Esophagus squamous epithelium (tissue), 5 donors: ENCODE measurements at regions not wholly inside any gene's neighbourhood (a gene's known extent, or its start where the extent isn't known, plus 50 kb on each side); places are given as distances from the start of the nearest gene placed in this dataset.

ENCODE experiments used
- DNase-seq: peaks from one replicate; lab custom pipeline; 2025; lab: John Stamatoyannopoulos, UW
- H3K27ac ChIP-seq, 4 donors: fragments of 200-600 bp; sonication (generic); one replicate each; pipeline ENCODE4 v1.5.1; 2016 to 2019; ENCODE audit warnings: mild to moderate bottlenecking in 1 of 4
- H3K27me3 ChIP-seq, 4 donors: fragments of 200-600 bp; sonication (generic); 1 replicate in 3 of 4; 2 replicates in 1 of 4; pipeline versions ENCODE4 v1.5.1 to v1.6.0; 2017 to 2021; ENCODE audit warnings: antibody characterized with exemption in 1 of 4
- H3K36me3 ChIP-seq, 3 donors: fragments of 200-600 bp; sonication (generic); one replicate each; pipeline ENCODE4 v1.5.1; 2016 to 2019
- H3K4me1 ChIP-seq, 3 donors: fragments of 200-600 bp; sonication (generic); one replicate each; pipeline ENCODE4 v1.5.1; 2017 to 2019
- H3K4me3 ChIP-seq, 4 donors: fragments of 200-600 bp; sonication (generic); 1 replicate in 3 of 4; 2 replicates in 1 of 4; pipeline ENCODE4 v1.5.1; 2016 to 2019; ENCODE audit warnings: mild to moderate bottlenecking in 2 of 4, moderate library complexity in 1 of 4
- H3K9me3 ChIP-seq, 3 donors: fragments of 200-600 bp; sonication (generic); one replicate each; pipeline ENCODE4 v1.5.1; 2016 to 2019
- CTCF ChIP-seq, 6 experiments: fragments of 450-650 bp in 4 of 6; fragments of 200-600 bp in 2 of 6; sonication (generic) in 2 of 6; IDR thresholded peaks; one replicate each; pipeline ENCODE4 v1.5.1; 2016 to 2019; ENCODE audit warnings: antibody characterized with exemption in 6 of 6, mild to moderate bottlenecking in 4 of 6, moderate library complexity in 4 of 6
- POLR2A ChIP-seq, 4 donors: fragments of 450-650 bp; IDR thresholded peaks; one replicate each; pipeline ENCODE4 v1.6.1; 2017; ENCODE audit warnings: antibody characterized with exemption in 4 of 4, mild to moderate bottlenecking in 4 of 4, moderate library complexity in 3 of 4
- WGBS, 2 donors: methylation state at CpG; one replicate each; pipeline ENCODE4 v1.1.5; 2018; 5-methylcytosine and 5-hydroxymethylcytosine counted together
- intact Hi-C: fragments of 100-400 bp; cut with DNase I; formaldehyde crosslinking; loops from one replicate; pipeline ENCODE4 v1.15.0; 2022
- donor health status: DM: yes; HTN: yes; CAD: no.

GRCh38 chr7:131105799-131106680 is 221.6 kb upstream of the MKLN1 start:
- intact Hi-C loops: no loop called here
- WGBS, 2 donors: 0% methylated on average over 1 to 26 of the region's 110 CpGs
- peaks cover 13 to 88% (median 20%) of the 10 kb centered on the region in 3 donors for H3K4me1 ChIP-seq
- H3K27ac ChIP-seq: peak overlapping the region; percentile 90 to 99 (median 95)
- peak overlapping the region; percentile 73 to 90 (median 81) for H3K4me3 ChIP-seq
- TF ChIP-seq POLR2A (IDR thresholded peaks at IDR 0.05) (peak in 3 of 4 donors; percentile 43 to 88 (median 82)), CTCF (IDR thresholded peaks at IDR 0.05) (peak in 1 of 6 experiments; percentile 4)
- no peaks in the 10 kb centered on the region for H3K9me3 ChIP-seq
- no peaks in the 10 kb centered on the region for H3K27me3 ChIP-seq
- DNase-seq: peak; percentile 31
- no peaks in the 10 kb centered on the region for H3K36me3 ChIP-seq

GRCh38 chr7:131106681-131107336 is 220.9 kb upstream of the MKLN1 start:
- DNase-seq: no peak

GRCh38 chr7:131107337-131108211 is 220.1 kb upstream of the MKLN1 start:
- Histone ChIP-seq H3K4me3 (peak overlapping the region; percentile 73 to 90 (median 81)), H3K9me3 (no peaks in the 10 kb centered on the region), H3K27ac (peak overlapping the region; percentile 90 to 99 (median 95)), H3K4me1 (peaks cover 13 to 86% (median 22%) of the 10 kb centered on the region in 3 donors), H3K36me3 (no peaks in the 10 kb centered on the region), H3K27me3 (no peaks in the 10 kb centered on the region)
- no peak for TF ChIP-seq CTCF (IDR thresholded peaks at IDR 0.05)
- TF ChIP-seq POLR2A (IDR thresholded peaks at IDR 0.05): peak in 3 of 4 donors; percentile 68 to 97 (median 94)
- peak; percentile 29 for DNase-seq
- intact Hi-C loops: no loop called here
- WGBS, 2 donors: 0 to 1% methylated on average over 6 to 25 of the region's 63 CpGs

More at GRCh38 chr7:131106681-131107336, 220.9 kb upstream of the MKLN1 start:
- Histone ChIP-seq H3K4me3 (peak overlapping the region; percentile 73 to 90 (median 81)), H3K27ac (peak overlapping the region; percentile 90 to 99 (median 95)), H3K9me3 (no peaks in the 10 kb centered on the region), H3K36me3 (no peaks in the 10 kb centered on the region), H3K4me1 (peaks cover 13 to 88% (median 23%) of the 10 kb centered on the region in 3 donors), H3K27me3 (no peaks in the 10 kb centered on the region)
- 0% methylated on average over 10 to 18 of the region's 32 CpGs for WGBS, 2 donors
- intact Hi-C loops: no loop called here
- TF ChIP-seq POLR2A (IDR thresholded peaks at IDR 0.05): no peak
- TF ChIP-seq CTCF (IDR thresholded peaks at IDR 0.05): no peak

DNA sequence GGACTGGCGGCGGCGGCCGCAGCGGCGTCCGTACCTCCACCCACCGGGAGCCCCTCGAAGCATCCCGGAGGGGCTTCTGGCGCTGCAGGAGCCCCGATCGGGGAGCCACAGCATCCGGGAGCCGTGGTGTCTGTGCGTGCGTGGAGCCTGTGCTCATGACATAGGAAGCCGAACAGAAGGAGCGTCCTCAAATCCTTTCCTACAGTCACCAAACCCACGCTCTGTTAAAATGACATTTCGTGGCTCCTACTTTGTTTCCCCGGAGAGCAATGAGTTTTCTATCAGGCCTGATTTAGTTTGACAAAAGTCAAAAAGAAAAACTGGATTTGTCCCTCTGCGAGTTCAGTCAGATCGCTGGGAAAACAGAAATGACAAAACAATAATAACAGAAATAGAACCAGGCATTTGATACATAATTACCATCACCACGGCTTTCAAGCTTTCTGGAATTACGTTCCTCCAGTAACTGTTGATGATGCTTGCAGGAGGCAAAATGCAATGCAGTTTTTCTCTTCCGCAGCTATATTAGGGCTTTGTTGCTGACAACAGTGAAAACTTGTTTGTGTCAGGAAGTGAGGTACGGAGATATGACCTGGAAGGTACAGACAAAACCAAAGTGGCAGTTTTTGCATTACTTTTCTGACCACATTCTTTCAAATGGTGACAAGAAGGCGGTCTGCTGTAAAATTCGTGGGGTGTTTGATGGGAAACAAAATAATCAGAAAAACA is 219.3 kb upstream of the MKLN1 start:
- intact Hi-C loops: no loop called here
- DNase-seq: no peak
- TF ChIP-seq POLR2A (IDR thresholded peaks at IDR 0.05) (peak in 1 of 4 donors; percentile 35), CTCF (IDR thresholded peaks at IDR 0.05) (no peak)
- peaks cover 13 to 78% (median 14%) of the 10 kb centered on the region in 3 donors for H3K4me1 ChIP-seq
- peak overlapping the region; percentile 73 to 90 (median 81) for H3K4me3 ChIP-seq
- no peaks in the 10 kb centered on the region for H3K27me3 ChIP-seq
- 13 to 23% methylated on average over 11 to 12 of the region's 30 CpGs for WGBS, 2 donors
- no peaks in the 10 kb centered on the region for H3K36me3 ChIP-seq
- H3K27ac ChIP-seq: peak overlapping the region; percentile 90 to 99 (median 95)
- H3K9me3 ChIP-seq: no peaks in the 10 kb centered on the region
